Mesothelial cell of epicardium (in vitro differentiated cells): ENCODE measurements at regions not wholly inside any gene's neighbourhood (a gene's known extent, or its start where the extent isn't known, plus 50 kb on each side); places are given as distances from the start of the nearest gene placed in this dataset.

Experiments used
- DNase-seq, 2 experiments: peaks; one replicate each; pipeline ENCODE4 v3.0.0; 2021; ENCODE audit warnings: low spot score in 2 of 2; ENCODE audit not compliant: unreplicated experiment in 2 of 2
- H3K27ac Mint-ChIP-seq: 2 replicates; pipeline ENCODE4 v1.8.0; 2021; ENCODE audit warnings: mixed read lengths
- H3K27me3 Mint-ChIP-seq: 2 replicates; pipeline ENCODE4 v1.8.0; 2021; ENCODE audit warnings: low read depth, mixed read lengths
- H3K36me3 Mint-ChIP-seq: 2 replicates; pipeline ENCODE4 v1.8.0; 2021; ENCODE audit warnings: mixed read lengths
- H3K4me1 Mint-ChIP-seq: 2 replicates; pipeline ENCODE4 v1.8.0; 2021; ENCODE audit warnings: mixed read lengths
- H3K4me3 Mint-ChIP-seq: 2 replicates; pipeline ENCODE4 v1.8.0; 2021; ENCODE audit warnings: mild to moderate bottlenecking, moderate library complexity, mixed read lengths
- H3K9me3 Mint-ChIP-seq: 2 replicates; pipeline ENCODE4 v1.8.0; 2021; ENCODE audit warnings: mixed read lengths
- TF ChIP-seq, protein P1 (sequence below): fragments of 200-600 bp; sonication (generic); IDR thresholded peaks from one replicate; pipeline ENCODE4 v1.5.0; 2021; ENCODE audit warnings: antibody characterized with exemption; ENCODE audit not compliant: unreplicated experiment

DNA sequence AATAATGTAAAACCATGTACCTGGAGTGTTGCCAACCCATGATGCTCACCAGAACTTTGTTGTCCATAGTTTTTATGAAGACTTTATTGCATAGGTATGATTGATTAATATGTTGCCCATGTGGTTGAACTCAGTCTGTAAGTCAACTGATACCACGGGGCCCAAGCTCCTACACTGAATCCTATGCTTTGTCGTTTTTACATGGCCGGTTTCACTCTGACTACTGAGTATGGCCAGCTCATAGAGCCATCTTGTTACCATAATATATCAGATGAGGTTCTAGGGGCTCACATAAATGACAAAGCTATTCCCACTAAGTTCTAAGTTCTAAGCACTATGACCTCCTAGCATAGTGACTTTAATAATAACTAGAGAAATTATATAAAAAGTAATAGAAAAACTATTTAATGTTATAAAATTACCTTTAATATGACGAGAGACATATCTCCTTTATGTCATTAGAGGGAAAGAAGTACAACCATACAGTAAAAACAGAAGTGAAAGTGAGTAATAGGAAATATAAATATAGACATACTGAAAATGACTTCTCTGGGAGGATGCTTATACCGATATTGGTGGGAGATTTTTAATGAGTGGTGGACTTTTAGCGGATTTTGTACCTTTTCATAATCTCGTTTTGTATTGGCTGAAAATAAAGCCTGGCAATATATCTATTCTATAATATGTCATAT, 983.4 kb upstream of the PRMT6 start:
- Mint-ChIP-seq H3K9me3 (no peaks in the 10 kb centered on the region), H3K27me3 (no peaks in the 10 kb centered on the region), H3K36me3 (no peaks in the 10 kb centered on the region), H3K4me1 (no peaks in the 10 kb centered on the region), H3K27ac (no peak overlapping the region), H3K4me3 (no peak overlapping the region)
- DNase-seq, result no peak
- TF ChIP-seq, protein P1, sequence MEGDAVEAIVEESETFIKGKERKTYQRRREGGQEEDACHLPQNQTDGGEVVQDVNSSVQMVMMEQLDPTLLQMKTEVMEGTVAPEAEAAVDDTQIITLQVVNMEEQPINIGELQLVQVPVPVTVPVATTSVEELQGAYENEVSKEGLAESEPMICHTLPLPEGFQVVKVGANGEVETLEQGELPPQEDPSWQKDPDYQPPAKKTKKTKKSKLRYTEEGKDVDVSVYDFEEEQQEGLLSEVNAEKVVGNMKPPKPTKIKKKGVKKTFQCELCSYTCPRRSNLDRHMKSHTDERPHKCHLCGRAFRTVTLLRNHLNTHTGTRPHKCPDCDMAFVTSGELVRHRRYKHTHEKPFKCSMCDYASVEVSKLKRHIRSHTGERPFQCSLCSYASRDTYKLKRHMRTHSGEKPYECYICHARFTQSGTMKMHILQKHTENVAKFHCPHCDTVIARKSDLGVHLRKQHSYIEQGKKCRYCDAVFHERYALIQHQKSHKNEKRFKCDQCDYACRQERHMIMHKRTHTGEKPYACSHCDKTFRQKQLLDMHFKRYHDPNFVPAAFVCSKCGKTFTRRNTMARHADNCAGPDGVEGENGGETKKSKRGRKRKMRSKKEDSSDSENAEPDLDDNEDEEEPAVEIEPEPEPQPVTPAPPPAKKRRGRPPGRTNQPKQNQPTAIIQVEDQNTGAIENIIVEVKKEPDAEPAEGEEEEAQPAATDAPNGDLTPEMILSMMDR, result no peak

DNA sequence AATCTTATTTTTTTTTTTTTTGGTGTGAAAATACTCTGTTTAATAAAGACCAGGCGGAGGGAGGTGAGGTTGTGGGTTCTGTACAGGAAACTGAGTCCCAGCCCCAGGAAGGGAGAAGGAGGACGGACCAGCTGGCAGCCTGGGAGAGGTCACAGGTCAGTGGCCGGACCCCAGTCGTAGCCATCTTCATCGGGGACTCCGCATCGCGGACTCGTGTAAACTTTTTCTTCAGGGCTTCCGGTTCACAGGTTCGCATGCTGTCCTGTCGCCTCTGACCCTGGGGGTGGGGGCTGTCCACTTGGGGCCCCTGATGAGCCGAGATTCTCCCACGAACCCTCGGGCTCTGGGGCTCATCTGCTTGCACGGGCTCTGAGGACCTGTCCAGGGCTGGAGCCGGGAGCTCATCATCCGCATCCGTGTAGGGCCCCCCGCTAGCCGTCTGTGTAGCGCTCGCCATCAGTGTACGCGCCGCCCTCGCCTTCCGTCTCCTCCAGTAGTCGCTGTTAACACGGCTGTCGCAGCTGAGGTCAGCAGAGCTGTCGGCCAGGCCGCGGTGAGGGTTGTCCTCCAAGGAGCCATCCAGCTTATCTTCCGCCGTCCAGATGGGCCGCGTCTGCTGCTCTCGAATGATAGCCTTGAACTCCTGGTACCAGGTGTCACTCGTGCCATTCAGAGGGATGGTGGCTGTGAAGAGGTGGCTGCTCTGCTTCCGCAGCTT, 975.7 kb upstream of the PRMT6 start:
- TF ChIP-seq, protein P1, result no peak
- Mint-ChIP-seq H3K4me3 (no peak overlapping the region), H3K27me3 (peaks cover 5% of the 10 kb centered on the region), H3K36me3 (no peaks in the 10 kb centered on the region), H3K9me3 (no peaks in the 10 kb centered on the region), H3K27ac (no peak overlapping the region), H3K4me1 (no peaks in the 10 kb centered on the region)
- DNase-seq, result no peak

DNA sequence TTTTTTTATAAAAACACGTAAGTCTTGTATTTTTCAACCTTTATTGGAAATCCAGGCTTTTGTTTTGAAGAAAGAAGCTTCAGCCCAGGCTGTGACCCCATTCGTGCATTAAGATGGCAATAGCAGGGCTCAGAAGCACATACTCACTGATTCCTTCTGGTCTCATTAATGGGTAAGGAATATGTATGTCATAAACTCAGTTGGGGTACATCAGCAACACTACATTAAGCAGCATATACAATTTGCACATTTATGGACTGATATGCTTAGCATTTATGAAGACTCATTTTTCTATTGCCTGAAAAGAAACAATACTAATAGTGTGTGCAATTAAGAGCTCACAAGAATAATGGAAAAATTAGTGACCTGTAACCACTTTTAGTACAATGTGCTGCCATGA, 945.4 kb upstream of the PRMT6 start:
- TF ChIP-seq, protein P1, result no peak
- no peaks in the 10 kb centered on the region for H3K4me1 Mint-ChIP-seq
- H3K36me3 Mint-ChIP-seq, result no peaks in the 10 kb centered on the region
- H3K4me3 Mint-ChIP-seq, result no peak overlapping the region
- no peak for DNase-seq
- H3K9me3 Mint-ChIP-seq, result peaks cover 16% of the 10 kb centered on the region
- H3K27me3 Mint-ChIP-seq, result no peaks in the 10 kb centered on the region
- no peak overlapping the region for H3K27ac Mint-ChIP-seq

DNA sequence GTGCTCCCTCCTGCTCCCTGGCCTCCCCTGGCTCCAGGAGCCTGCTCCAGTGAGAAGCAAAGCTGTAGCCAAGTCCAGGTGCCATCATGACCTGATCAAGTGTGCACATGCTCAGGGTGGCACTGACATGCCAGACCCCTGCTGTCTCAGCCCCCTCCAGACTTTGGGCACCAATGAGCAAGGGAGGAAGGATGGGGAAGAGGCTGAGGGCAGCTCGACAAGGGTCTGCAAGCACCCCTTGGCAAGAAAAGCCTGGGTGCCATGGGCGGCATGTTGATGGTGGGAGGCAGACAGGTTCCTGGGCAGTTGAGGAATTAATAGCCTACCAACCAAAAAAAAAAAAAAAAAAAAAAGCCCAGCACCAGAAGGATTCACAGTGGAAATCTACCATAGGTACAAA, 942.6 kb upstream of the PRMT6 start:
- TF ChIP-seq, protein P1, result no peak
- H3K4me1 Mint-ChIP-seq, result no peaks in the 10 kb centered on the region

GRCh38 chr1:106120789-106121188, 935.7 kb upstream of the PRMT6 start:
- peaks cover 12% of the 10 kb centered on the region for H3K9me3 Mint-ChIP-seq

More for the DNA sequence above, 942.6 kb upstream of the PRMT6 start:
- Mint-ChIP-seq H3K4me3 (no peak overlapping the region), H3K27me3 (no peaks in the 10 kb centered on the region), H3K9me3 (peaks cover 24% of the 10 kb centered on the region), H3K27ac (no peak overlapping the region), H3K36me3 (no peaks in the 10 kb centered on the region)
- no peak for DNase-seq

More at GRCh38 chr1:106120789-106121188, 935.7 kb upstream of the PRMT6 start:
- DNase-seq, result no peak
- H3K4me3 Mint-ChIP-seq, result no peak overlapping the region
- no peaks in the 10 kb centered on the region for H3K36me3 Mint-ChIP-seq
- no peak overlapping the region for H3K27ac Mint-ChIP-seq
- TF ChIP-seq, protein P1, result no peak
- H3K27me3 Mint-ChIP-seq, result no peaks in the 10 kb centered on the region
- H3K4me1 Mint-ChIP-seq, result no peaks in the 10 kb centered on the region
